DMS53 (cell line): ENCODE measurements at regions not wholly inside any gene's neighbourhood (a gene's known extent, or its start where the extent isn't known, plus 50 kb on each side); places are given as distances from the start of the nearest gene placed in this dataset.

Source experiments
- DNase-seq: peaks from one replicate; lab custom pipeline; 2025; lab: John Stamatoyannopoulos, UW

DNA sequence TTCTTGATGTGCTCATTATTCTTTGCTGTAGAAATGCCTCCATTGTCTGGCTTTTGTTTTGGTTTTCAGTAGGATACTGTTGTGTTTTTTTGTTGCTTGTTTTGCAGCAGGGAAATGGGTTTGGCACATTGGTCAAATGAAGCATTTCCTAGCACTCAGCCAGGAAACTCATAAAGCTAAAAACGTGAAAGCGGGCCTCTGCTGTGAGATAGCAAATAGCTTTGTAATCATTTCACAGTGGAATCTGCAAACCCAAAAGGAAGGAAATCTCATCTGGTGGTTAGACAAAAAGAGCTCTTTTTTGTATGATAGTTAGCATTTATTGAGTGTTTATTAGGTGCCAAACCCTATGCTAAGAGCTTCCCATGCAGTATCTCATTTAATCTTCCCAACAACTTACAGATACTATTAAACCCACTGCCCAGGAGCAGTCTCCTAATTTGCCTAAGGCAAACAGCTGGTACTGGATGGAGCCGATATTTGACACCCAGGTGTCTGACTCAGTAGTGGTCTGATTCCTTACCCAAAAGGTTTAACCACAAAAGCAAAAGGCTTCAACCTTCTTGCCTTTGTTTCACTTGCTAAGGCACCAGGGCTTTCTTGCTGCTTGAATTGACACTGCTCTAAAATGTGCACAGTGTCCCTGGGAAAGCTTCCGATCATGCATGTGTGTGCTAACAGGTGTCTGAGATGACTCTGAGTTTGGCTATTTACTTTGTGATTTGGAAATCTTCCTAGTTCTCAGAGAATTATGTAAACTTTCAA, 527.9 kb upstream of the MDFIC2 start:
- no peak for DNase-seq

DNA sequence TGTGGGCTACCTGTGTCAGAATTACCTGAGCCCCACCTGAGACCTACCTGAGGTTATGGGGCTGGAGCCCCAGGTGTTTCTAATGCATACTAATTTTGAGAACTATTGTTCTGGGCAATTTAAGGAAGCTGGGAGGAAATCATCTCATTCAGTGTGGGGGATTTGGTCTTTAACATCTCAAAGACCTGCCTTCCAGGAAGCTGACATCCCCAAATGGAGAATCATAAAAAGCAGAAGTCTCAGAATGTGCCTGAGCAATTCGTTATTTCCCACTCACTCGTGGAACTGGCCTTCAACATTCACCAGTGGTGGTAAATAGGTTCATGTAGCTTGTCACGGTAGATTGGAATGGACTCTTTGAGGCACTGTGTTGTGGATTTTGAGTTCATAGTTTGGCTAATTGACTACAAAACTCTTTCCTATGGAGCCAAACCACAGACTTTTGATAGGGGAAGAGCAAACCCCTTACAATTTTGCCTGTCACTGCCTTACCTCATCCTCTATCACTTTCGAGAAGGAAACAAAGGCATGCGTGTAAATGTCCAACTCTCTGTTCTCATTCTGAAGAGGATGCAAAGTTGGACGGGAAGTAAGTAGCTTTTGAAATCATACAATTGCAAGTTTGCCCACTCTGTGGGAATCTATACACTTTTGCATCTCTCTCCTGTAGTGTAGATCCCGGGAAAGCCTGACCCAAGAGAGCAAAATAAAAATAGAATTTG, 521.0 kb upstream of the MDFIC2 start:
- DNase-seq, result no peak

GRCh38 chr3:70832834-70833205, 520.4 kb upstream of the MDFIC2 start:
- no peak for DNase-seq

GRCh38 chr3:70832089-70832833, 519.8 kb upstream of the MDFIC2 start:
- no peak for DNase-seq

GRCh38 chr3:70829092-70829491, 516.7 kb upstream of the MDFIC2 start:
- no peak for DNase-seq

DNA sequence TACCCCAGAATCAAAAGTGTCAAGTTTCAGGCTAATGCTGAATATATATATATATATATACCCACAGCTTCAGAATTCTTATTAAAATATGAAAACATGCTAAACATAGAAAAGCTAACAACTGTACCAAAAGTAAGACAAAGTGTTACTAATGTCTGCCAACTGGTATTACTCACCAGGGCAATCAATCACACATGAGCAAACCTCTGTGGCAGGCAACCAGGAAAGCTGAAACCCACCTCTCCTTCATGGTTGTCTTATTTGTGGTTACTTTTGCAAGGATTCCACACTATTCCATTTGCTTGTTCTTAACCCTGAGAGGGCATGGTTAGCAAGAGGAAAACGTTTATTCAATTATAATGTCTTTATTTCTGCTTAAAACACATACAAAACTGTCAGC, 512.3 kb upstream of the MDFIC2 start:
- no peak for DNase-seq

GRCh38 chr3:70824078-70824477, 511.6 kb upstream of the MDFIC2 start:
- DNase-seq, result no peak

DNA sequence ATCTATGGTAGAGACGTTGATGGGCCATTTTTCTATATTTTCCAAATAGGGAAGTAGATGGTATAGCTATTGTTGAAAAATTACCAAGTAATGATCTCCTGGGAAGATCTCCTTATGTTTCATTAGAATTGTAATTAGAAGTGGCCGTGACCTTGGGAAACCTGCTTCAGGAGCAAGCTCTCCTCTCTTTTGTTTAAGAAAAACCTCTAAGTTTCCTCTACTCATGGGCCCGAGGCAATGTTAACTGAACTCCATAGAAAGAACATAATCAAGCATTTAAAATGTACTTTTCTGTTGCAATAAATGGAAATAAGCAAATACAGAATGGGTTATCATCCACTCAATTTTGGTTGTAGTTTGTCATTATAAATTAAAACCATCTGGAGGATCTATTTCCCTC, 511.2 kb upstream of the MDFIC2 start:
- no peak for DNase-seq

- DNase-seq, result no peak
Measured at GRCh38 chr3:70822669-70823068, 510.2 kb upstream of the MDFIC2 start.

DNA sequence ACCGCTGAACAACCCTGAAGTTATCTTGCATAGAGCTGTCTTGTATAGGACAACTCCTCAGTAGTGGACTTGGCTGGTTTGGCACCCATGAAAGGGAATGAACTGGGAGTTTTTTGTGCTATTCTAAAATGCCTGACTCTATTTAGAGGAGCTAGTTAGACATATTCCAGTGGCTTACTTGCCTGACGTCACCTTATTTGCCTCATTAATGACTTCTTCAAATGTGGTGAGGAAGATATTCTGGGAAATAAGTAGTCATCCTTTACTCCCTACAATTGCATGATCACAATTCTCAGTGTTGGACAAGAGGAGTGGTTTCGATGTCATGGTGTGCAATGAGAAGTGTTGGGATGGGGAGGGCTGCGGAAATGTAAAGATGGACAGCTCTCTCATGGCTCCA, 509.2 kb upstream of the MDFIC2 start:
- no peak for DNase-seq

DNA sequence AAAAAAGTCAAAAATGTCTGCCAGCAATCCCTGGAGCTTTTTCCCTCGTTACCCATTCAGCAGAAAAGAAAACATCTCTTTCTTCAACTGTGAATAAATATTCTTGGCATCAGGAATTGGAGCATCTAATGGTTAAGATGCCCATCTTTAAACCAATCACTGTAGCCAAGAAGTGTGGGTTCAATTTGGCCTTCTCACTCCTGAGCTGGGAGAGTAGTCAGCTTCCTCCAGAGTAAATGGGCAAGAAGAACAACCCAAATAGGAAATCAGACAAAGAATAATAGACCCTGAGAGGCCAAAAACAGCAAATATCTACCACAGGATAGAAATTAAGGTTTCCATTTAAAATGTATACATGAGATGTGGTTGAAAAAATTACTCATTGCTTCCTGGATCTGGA, 508.0 kb upstream of the MDFIC2 start:
- no peak for DNase-seq

GRCh38 chr3:70818145-70818544, 505.7 kb upstream of the MDFIC2 start:
- DNase-seq, result no peak

GRCh38 chr3:70816346-70816745, 503.9 kb upstream of the MDFIC2 start:
- no peak for DNase-seq

DNA sequence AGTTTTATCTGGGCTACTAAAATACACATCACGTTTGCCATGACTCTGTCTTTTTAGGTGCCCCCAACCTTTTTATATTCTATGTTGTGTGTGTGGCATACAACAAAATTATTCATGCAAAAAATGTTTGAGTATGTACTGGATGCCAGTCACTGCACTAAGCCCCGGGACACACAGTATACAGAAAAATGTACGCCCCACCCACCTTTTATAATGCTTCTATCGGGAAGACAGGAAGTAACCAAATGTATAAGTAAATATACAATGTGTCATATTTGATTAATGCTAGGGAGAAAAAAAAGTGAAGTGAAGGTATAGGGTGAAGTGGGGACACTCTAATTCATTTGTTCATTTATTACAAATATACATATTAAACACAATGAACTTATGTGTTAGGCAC, 503.4 kb upstream of the MDFIC2 start:
- peak; percentile 25 for DNase-seq

- DNase-seq, result no peak
Measured at GRCh38 chr3:70813311-70813710, 500.9 kb upstream of the MDFIC2 start.

- DNase-seq, result peak; percentile 1
Measured at GRCh38 chr3:70811880-70812279, 499.4 kb upstream of the MDFIC2 start.

DNA sequence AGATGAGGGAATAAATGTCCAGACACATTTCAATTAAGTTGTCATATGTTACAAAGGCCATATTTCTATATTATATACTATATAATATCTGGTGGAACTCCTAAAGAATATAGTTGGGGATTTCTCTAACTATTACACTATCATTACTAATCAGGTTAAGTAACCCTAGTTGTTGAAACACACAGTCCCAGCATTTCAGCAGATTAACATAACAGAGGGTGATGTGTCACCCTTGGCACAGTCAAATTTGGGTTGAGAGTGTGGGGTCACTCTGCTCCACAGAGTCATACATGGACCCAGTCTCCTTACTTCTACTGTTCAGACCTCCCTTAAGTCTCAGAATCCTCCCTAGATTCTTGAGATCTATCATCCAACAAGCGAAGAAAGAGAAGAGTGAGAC, 496.4 kb upstream of the MDFIC2 start:
- DNase-seq, result no peak

DNA sequence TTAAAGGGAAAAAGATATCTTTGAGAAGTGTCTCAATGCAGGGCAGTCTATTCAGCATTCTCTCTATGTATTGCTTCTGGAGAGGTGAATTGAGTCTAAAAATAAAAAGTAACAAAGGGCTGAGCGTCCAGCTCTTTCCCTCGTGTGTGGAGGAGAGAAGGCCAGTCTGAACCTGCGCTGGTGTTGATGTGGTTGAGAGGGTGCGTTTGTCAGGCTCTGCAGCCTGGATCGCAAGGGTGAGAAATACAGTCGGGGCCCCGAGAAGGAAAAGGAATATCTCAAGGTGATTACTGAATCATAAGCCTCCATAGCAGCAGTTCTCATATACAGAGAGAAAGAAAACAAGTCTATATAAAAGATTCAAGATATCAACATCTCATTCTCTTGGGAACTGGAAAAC, 494.1 kb upstream of the MDFIC2 start:
- no peak for DNase-seq

- no peak for DNase-seq
Measured at GRCh38 chr3:70806021-70806420, 493.6 kb upstream of the MDFIC2 start.

DNA sequence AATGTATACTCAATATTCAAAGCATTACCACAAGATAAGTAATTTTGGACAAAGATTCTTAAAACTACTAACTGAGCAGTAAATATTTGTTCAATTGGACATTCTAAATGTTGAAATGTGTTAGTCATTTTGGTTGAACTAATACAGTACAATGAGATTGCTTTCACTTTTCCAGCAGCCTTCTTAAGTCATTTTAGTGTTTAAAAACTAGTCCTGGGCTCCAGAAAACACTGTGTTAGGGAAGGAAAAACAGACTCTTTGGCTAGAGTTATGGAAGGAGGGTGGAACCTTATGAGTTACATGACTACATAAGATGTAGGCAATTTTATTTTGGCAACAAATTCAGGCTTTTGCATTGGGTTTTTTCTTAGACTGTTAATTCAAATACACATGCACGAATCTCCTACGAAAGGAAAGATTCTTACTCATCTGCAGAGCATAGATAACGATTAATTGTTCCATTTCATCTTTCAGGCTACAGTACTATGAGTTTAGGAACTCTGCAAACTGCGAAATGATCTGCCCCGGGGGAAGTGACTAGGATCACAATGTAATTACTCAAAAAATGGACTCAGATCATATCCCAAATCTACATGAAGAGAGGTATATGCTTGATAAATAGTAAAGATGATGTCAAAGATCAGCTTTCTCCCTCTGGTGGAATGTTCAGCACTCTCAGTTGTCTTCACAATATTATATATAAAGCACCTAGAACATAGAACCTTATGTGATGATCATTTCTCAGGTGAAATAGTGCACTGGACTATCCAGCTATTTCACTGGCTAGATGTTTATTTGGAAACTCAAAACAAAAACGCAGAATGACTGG, 492.8 kb upstream of the MDFIC2 start:
- DNase-seq, result no peak

GRCh38 chr3:70803891-70804290, 491.5 kb upstream of the MDFIC2 start:
- DNase-seq, result no peak

DNA sequence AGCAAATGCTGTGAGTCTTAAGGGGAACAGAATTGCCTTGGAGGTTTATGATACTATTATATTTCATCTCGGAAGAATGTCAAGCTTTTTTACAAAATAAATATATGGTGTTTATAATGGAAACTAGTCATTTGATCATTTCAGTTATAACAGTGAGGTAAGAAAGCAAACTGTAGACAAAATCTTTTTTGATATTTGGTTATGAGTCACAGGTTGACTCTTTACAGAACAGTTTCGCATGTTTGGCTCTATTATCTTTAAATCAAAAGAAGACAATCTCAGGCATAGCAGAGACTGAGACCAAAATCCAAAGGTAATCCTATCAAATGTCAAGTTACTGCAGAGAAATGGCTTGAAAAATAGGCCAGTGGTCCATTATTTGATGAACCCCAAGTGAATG, 490.9 kb upstream of the MDFIC2 start:
- DNase-seq, result no peak
